Sigmoid colon (tissue), 4 donors: ENCODE measurements at regions not wholly inside any gene's neighbourhood (a gene's known extent, or its start where the extent isn't known, plus 50 kb on each side); places are given as distances from the start of the nearest gene placed in this dataset.

Source experiments
- EP300 ChIP-seq, 4 donors: sonication (generic); formaldehyde crosslinking; IDR thresholded peaks; one replicate each; pipeline ENCODE4 v1.6.1; 2017; ENCODE audit warnings: antibody characterized with exemption in 4 of 4
- POLR2A ChIP-seq, 2 donors: fragments of 450-650 bp; IDR thresholded peaks; one replicate each; pipeline ENCODE4 v1.6.1; 2016; ENCODE audit warnings: antibody characterized with exemption in 2 of 2, mild to moderate bottlenecking in 2 of 2, moderate library complexity in 2 of 2
- TF ChIP-seq, protein P1 (sequence below), 4 experiments: fragments of 450-650 bp in 3 of 4; fragments of 200-600 bp in 1 of 4; IDR thresholded peaks; one replicate each; pipeline ENCODE4 v1.5.1; 2016 to 2019; ENCODE audit warnings: antibody characterized with exemption in 4 of 4, mild to moderate bottlenecking in 3 of 4, moderate library complexity in 2 of 4

DNA sequence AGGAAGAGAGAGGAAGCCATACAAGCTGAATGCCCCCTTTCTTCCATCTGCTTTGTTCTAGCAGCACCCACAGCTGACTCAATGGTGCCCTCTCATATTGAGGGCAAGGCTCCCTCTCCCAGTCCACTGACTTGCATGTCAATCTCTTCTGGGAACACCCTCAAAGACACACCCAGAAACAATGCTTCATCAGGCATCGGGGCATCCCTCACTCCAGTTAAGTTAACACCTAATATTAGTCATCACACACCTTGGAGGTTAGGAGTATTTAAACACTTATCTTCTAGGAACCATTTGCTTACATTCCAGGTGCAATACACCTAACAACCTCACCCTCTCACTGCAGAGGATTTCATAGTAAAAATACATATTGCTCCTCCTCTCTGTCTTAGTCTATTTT lies 993.5 kb upstream of the DDX18 start:
- TF ChIP-seq, protein P1, sequence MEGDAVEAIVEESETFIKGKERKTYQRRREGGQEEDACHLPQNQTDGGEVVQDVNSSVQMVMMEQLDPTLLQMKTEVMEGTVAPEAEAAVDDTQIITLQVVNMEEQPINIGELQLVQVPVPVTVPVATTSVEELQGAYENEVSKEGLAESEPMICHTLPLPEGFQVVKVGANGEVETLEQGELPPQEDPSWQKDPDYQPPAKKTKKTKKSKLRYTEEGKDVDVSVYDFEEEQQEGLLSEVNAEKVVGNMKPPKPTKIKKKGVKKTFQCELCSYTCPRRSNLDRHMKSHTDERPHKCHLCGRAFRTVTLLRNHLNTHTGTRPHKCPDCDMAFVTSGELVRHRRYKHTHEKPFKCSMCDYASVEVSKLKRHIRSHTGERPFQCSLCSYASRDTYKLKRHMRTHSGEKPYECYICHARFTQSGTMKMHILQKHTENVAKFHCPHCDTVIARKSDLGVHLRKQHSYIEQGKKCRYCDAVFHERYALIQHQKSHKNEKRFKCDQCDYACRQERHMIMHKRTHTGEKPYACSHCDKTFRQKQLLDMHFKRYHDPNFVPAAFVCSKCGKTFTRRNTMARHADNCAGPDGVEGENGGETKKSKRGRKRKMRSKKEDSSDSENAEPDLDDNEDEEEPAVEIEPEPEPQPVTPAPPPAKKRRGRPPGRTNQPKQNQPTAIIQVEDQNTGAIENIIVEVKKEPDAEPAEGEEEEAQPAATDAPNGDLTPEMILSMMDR (IDR thresholded peaks at IDR 0.05): no peak
- TF ChIP-seq POLR2A (IDR thresholded peaks at IDR 0.05): no peak
- no peak for TF ChIP-seq EP300 (IDR thresholded peaks at IDR 0.05)
